HG03095 (cell line): ENCODE measurements at regions not wholly inside any gene's neighbourhood (a gene's known extent, or its start where the extent isn't known, plus 50 kb on each side); places are given as distances from the start of the nearest gene placed in this dataset.

Source experiments
- ATAC-seq: cut with Tn5 transposase; IDR thresholded peaks from one replicate; pipeline ENCODE4 v1.9.1; 2021; ENCODE audit warnings: moderate library complexity; ENCODE audit not compliant: unreplicated experiment

- no peak for ATAC-seq
Observed at GRCh38 chr1:50358962-50359361, 64.3 kb downstream of the DMRTA2 start.

- ATAC-seq, result no peak
Observed at GRCh38 chr1:50357186-50357585, 66.1 kb downstream of the DMRTA2 start.

GRCh38 chr1:50354813-50355212 is 68.4 kb downstream of the DMRTA2 start:
- ATAC-seq, result no peak

- ATAC-seq, result no peak
Observed at GRCh38 chr1:50352428-50352827, 70.8 kb downstream of the DMRTA2 start.

- no peak for ATAC-seq
Observed at GRCh38 chr1:50350868-50351267, 72.4 kb downstream of the DMRTA2 start.

GRCh38 chr1:50350421-50350820 is 72.8 kb downstream of the DMRTA2 start:
- no peak for ATAC-seq

GRCh38 chr1:50349242-50349565 is 74.0 kb downstream of the DMRTA2 start:
- no peak for ATAC-seq

GRCh38 chr1:50348449-50349241 is 74.6 kb downstream of the DMRTA2 start:
- no peak for ATAC-seq

- ATAC-seq, result no peak
Observed at GRCh38 chr1:50347933-50348332, 75.3 kb downstream of the DMRTA2 start.

- no peak for ATAC-seq
Observed at GRCh38 chr1:50346621-50347020, 76.6 kb downstream of the DMRTA2 start.

- no peak for ATAC-seq
Observed at GRCh38 chr1:50343323-50343722, 79.9 kb downstream of the DMRTA2 start.

- ATAC-seq, result no peak
Observed at GRCh38 chr1:50342525-50342924, 80.7 kb downstream of the DMRTA2 start.

- ATAC-seq, result no peak
Observed at GRCh38 chr1:50335036-50335435, 88.2 kb downstream of the DMRTA2 start.

- peak; percentile 76 for ATAC-seq
Observed at GRCh38 chr1:50333595-50333974, 89.7 kb downstream of the DMRTA2 start.

- peak; percentile 71 for ATAC-seq
Observed at GRCh38 chr1:50332941-50333594, 90.2 kb downstream of the DMRTA2 start.

- ATAC-seq, result no peak
Observed at GRCh38 chr1:50329332-50329932, 93.8 kb downstream of the DMRTA2 start.

GRCh38 chr1:50328552-50328951 is 94.7 kb downstream of the DMRTA2 start:
- ATAC-seq, result no peak

GRCh38 chr1:50326026-50326425 is 97.2 kb downstream of the DMRTA2 start:
- ATAC-seq, result no peak

GRCh38 chr1:50322579-50322978 is 100.7 kb downstream of the DMRTA2 start:
- no peak for ATAC-seq

- ATAC-seq, result no peak
Observed at GRCh38 chr1:50318428-50318827, 104.8 kb downstream of the DMRTA2 start.

- ATAC-seq, result no peak
Observed at GRCh38 chr1:50308878-50309277, 114.4 kb downstream of the DMRTA2 start.

- ATAC-seq, result no peak
Observed at GRCh38 chr1:50305808-50306207, 117.4 kb downstream of the DMRTA2 start.
